SK-N-SH (cell line): ENCODE measurements at regions not wholly inside any gene's neighbourhood (a gene's known extent, or its start where the extent isn't known, plus 50 kb on each side); places are given as distances from the start of the nearest gene placed in this dataset.

ENCODE experiments used
- CTCF ChIP-seq: fragments of 200-600 bp; sonication (generic); IDR thresholded peaks from 2 replicates; pipeline ENCODE4 v1.6.1; 2017; ENCODE audit warnings: antibody characterized with exemption, mild to moderate bottlenecking, moderate library complexity
- ELF1 ChIP-seq: IDR thresholded peaks from 2 replicates; pipeline ENCODE4 v1.4.0; 2012
- EP300 ChIP-seq, 2 experiments: IDR thresholded peaks; 2 replicates each; pipeline versions ENCODE4 v1.4.0 to v1.6.1; 2012; ENCODE audit warnings: borderline replicate concordance in 1 of 2, low read depth in 1 of 2, low read length in 1 of 2
- MEF2A ChIP-seq: IDR thresholded peaks from 2 replicates; pipeline ENCODE4 v1.4.0; 2012; ENCODE audit warnings: low read depth, borderline replicate concordance
- RAD21 ChIP-seq: IDR thresholded peaks from 2 replicates; pipeline ENCODE4 v1.6.1; 2012; ENCODE audit warnings: mild to moderate bottlenecking, low read length
- RFX5 ChIP-seq: IDR thresholded peaks from 2 replicates; pipeline ENCODE4 v1.6.1; 2012; ENCODE audit warnings: mild to moderate bottlenecking, improper control_type of control experiment, low read length
- TCF12 ChIP-seq: IDR thresholded peaks from 2 replicates; pipeline ENCODE4 v1.4.0; 2012
- TF ChIP-seq, protein P1 (sequence below): fragments of 150-350 bp; IDR thresholded peaks from 2 replicates; pipeline ENCODE4 v1.6.1; 2017; ENCODE audit warnings: antibody characterized with exemption, low read length, low read depth, borderline replicate concordance

DNA sequence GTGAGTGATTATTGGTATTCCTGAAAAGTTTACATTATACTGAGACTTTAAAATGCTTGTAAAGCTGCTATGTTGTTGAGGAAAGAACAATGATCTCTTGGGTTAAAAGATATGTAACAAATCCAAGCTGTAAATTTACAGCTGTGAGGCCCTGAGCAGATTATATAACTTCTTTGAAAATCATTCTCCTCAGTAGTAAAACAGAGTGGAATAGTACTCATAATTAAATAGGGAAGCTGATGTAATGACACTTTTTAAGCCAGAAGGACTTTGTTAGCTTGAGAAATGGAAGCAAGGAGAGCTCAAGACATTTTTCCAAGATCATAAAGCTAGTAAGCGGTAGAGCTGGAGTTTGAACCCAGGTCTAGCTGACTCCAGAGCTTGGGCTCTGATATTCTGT, 363.9 kb downstream of the TMEM135 start:
- TF ChIP-seq RFX5 (no peak), CTCF (no peak), EP300 (IDR thresholded peaks at IDR 0.05; ENCODE audit: borderline replicate concordance in 1 of 2, low read depth in 1 of 2, low read length in 1 of 2) (no peak), TCF12 (no peak), RAD21 (no peak), MEF2A (no peak), ELF1 (no peak)
- TF ChIP-seq, protein P1, sequence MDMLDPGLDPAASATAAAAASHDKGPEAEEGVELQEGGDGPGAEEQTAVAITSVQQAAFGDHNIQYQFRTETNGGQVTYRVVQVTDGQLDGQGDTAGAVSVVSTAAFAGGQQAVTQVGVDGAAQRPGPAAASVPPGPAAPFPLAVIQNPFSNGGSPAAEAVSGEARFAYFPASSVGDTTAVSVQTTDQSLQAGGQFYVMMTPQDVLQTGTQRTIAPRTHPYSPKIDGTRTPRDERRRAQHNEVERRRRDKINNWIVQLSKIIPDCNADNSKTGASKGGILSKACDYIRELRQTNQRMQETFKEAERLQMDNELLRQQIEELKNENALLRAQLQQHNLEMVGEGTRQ, result no peak
